GM12878 (cell line): ENCODE measurements at regions not wholly inside any gene's neighbourhood (a gene's known extent, or its start where the extent isn't known, plus 50 kb on each side); places are given as distances from the start of the nearest gene placed in this dataset.

Experiments used
- ATAC-seq: fragments of 200-7000 bp; cut with Tn5 transposase; 3 replicates; pipeline ENCODE4 v1.9.1; 2020; ENCODE audit warnings: mild to moderate bottlenecking, moderate library complexity
- BruUV-seq: library from RNA; stranded (reverse); fragments of 400-500 nt; replicated peaks from 2 replicates; lab custom pipeline; 2021; lab: Mats Ljungman, UMichigan
- CTCF ChIA-PET: fragments of 300-600 bp; sonication (Branson Sonifier 250); formaldehyde crosslinking; extraction: SDS; loops from one replicate; lab custom pipeline; 2021; ENCODE audit warnings: inconsistent platforms; lab: Yijun Ruan, JAX
- POLR2A ChIA-PET: fragments of 350-600 bp; formaldehyde crosslinking; extraction: SDS; loops from one replicate; lab custom pipeline; 2021; ENCODE audit warnings: inconsistent platforms; lab: Charles Lee
- RAD21 ChIA-PET: fragments of 300-600 bp; sonication (Branson Sonifier 250); formaldehyde crosslinking; loops from one replicate; lab custom pipeline; 2023; ENCODE audit warnings: antibody characterized with exemption; ENCODE audit not compliant: unreplicated experiment; lab: Charles Lee
- SMC1A ChIA-PET: fragments of 300-600 bp; sonication (Branson Sonifier 250); formaldehyde crosslinking; loops from one replicate; lab custom pipeline; 2023; ENCODE audit not compliant: unreplicated experiment, uncharacterized antibody; lab: Charles Lee
- DNase-seq: peaks from one replicate; pipeline ENCODE4 v3.0.0-alpha.2; 2011; ENCODE audit warnings: low read depth, low spot score
- FAIRE-seq: peaks from 3 replicates; lab custom pipeline; 2011; peaks lifted over from hg19 to GRCh38; lab: Jason Lieb, UNC
- H2AFZ ChIP-seq: 2 replicates; pipeline ENCODE4 v1.6.0; 2011; ENCODE audit warnings: low read depth, low read length, control low read depth; ENCODE audit not compliant: control insufficient read depth
- H3K27ac ChIP-seq: 2 replicates; pipeline ENCODE4 v1.5.1; 2011; ENCODE audit warnings: control low read depth; ENCODE audit not compliant: control insufficient read depth, insufficient read depth
- H3K27me3 ChIP-seq, 2 experiments: replicated peaks in 1 of 2; 2 replicates each; pipeline versions ENCODE4 v1.6.0 to v1.6.1; 2011; ENCODE audit warnings: low read length in 1 of 2; ENCODE audit not compliant: control insufficient read depth in 2 of 2, insufficient read depth in 2 of 2
- H3K36me3 ChIP-seq, 2 experiments: 2 replicates each; pipeline ENCODE4 v1.5.1; 2011; ENCODE audit warnings: low read length in 1 of 2; ENCODE audit not compliant: control insufficient read depth in 2 of 2, insufficient read depth in 2 of 2
- H3K4me1 ChIP-seq: 2 replicates; pipeline ENCODE4 v1.6.1; 2011; ENCODE audit warnings: mild to moderate bottlenecking, low read length, moderate library complexity, mixed read lengths; ENCODE audit not compliant: control insufficient read depth, insufficient read depth
- H3K4me2 ChIP-seq: 2 replicates; pipeline ENCODE4 v1.6.0; 2011; ENCODE audit warnings: control low read depth; ENCODE audit not compliant: control insufficient read depth, insufficient read depth
- H3K4me3 ChIP-seq: fragments of 200-600 bp; sonication (generic); 2 replicates; pipeline ENCODE4 v1.5.1; 2016
- H3K79me2 ChIP-seq: 2 replicates; pipeline ENCODE4 v1.6.0; 2011; ENCODE audit warnings: low read length; ENCODE audit not compliant: control insufficient read depth, insufficient read depth
- H3K9ac ChIP-seq: 2 replicates; pipeline ENCODE4 v1.8.0; 2011; ENCODE audit warnings: low read length, control low read depth, mixed read lengths; ENCODE audit not compliant: control insufficient read depth, insufficient read depth
- H3K9me3 ChIP-seq: replicated peaks from 3 replicates; pipeline ENCODE4 v1.5.1; 2011; ENCODE audit warnings: mild to moderate bottlenecking, low read length; ENCODE audit not compliant: control insufficient read depth, insufficient read depth
- H4K20me1 ChIP-seq: 2 replicates; pipeline ENCODE4 v1.6.0; 2011; ENCODE audit not compliant: control insufficient read depth, insufficient read depth
- BACH1 ChIP-seq: fragments of 450-650 bp; IDR thresholded peaks from 2 replicates; pipeline ENCODE4 v1.6.1; 2017; ENCODE audit warnings: mild to moderate bottlenecking, borderline replicate concordance
- CHD1 ChIP-seq: IDR thresholded peaks from 2 replicates; pipeline ENCODE4 v1.6.1; 2012; ENCODE audit warnings: low read depth, low read length, improper control_type of control experiment
- JUNB ChIP-seq: IDR thresholded peaks from 2 replicates; pipeline ENCODE4 v1.6.1; 2016; ENCODE audit warnings: antibody characterized with exemption, mild to moderate bottlenecking
- NR2F1 ChIP-seq: fragments of 450-650 bp; conservative IDR thresholded peaks from 2 replicates; pipeline ENCODE4 v1.6.1; 2017; ENCODE audit warnings: mild to moderate bottlenecking
- PAX8 ChIP-seq: fragments of 450-650 bp; IDR thresholded peaks from 2 replicates; pipeline ENCODE4 v1.6.1; 2017; ENCODE audit warnings: mild to moderate bottlenecking, moderate library complexity
- POLR2A ChIP-seq: IDR thresholded peaks from 2 replicates; pipeline ENCODE4 v1.6.1; 2011; ENCODE audit warnings: low read depth, mild to moderate bottlenecking, low read length
- RBBP5 ChIP-seq: fragments of 200-600 bp; sonication (generic); conservative IDR thresholded peaks from 2 replicates; pipeline ENCODE4 v1.6.1; 2016
- SIN3A ChIP-seq: IDR thresholded peaks from 2 replicates; pipeline ENCODE4 v1.6.1; 2012; ENCODE audit warnings: low read depth, low read length, improper control_type of control experiment
- SMC3 ChIP-seq: IDR thresholded peaks from 2 replicates; pipeline ENCODE4 v1.6.1; 2011; ENCODE audit warnings: low read length, improper control_type of control experiment, borderline replicate concordance
- ZNF217 ChIP-seq: fragments of 450-650 bp; IDR thresholded peaks from 2 replicates; pipeline ENCODE4 v1.6.1; 2017; ENCODE audit warnings: antibody characterized with exemption, mild to moderate bottlenecking
- WGBS: methylation state at CpG from one replicate; pipeline ENCODE4 v1.1.6; 2016; ENCODE audit warnings: low lambda C conversion rate; ENCODE audit not compliant: insufficient replicate concordance, insufficient coverage; ENCODE audit errors: missing lambda C conversion rate; 5-methylcytosine and 5-hydroxymethylcytosine counted together
- in situ Hi-C: fragments of 300-500 bp; cut with MboI; formaldehyde crosslinking; loops from 9 replicates; pipeline ENCODE4 v1.14.3; 2018; ENCODE audit warnings: mixed read lengths
- intact Hi-C: fragments of 100-400 bp; cut with micrococcal nuclease; formaldehyde crosslinking; loops from one replicate; pipeline ENCODE4 v1.14.2; 2022; ENCODE audit not compliant: unreplicated experiment
- TF ChIP-seq, protein P1 (sequence below): fragments of 450-650 bp; IDR thresholded peaks from 2 replicates; pipeline ENCODE4 v1.6.1; 2017; ENCODE audit warnings: mild to moderate bottlenecking
- TF ChIP-seq, protein P2 (sequence below): fragments of 450-650 bp; IDR thresholded peaks from 2 replicates; pipeline ENCODE4 v1.6.1; 2017; ENCODE audit warnings: borderline replicate concordance
- TF ChIP-seq, protein P3 (sequence below), 3 experiments: IDR thresholded peaks in 2 of 3; conservative IDR thresholded peaks in 1 of 3; 2 replicates each; pipeline ENCODE4 v1.5.1; 2011; ENCODE audit warnings: low read depth in 3 of 3, low read length in 3 of 3, mild to moderate bottlenecking in 3 of 3, control low read depth in 2 of 3, moderate library complexity in 2 of 3, inconsistent platforms in 1 of 3, mixed read lengths in 1 of 3; ENCODE audit not compliant: control insufficient read depth in 2 of 3, insufficient read depth in 1 of 3; ENCODE audit errors: extremely low read depth in 1 of 3
- TF ChIP-seq, protein P4 (sequence below): IDR thresholded peaks from 2 replicates; pipeline ENCODE4 v1.6.1; 2011; ENCODE audit warnings: low read depth, low read length, improper control_type of control experiment, borderline replicate concordance

DNA sequence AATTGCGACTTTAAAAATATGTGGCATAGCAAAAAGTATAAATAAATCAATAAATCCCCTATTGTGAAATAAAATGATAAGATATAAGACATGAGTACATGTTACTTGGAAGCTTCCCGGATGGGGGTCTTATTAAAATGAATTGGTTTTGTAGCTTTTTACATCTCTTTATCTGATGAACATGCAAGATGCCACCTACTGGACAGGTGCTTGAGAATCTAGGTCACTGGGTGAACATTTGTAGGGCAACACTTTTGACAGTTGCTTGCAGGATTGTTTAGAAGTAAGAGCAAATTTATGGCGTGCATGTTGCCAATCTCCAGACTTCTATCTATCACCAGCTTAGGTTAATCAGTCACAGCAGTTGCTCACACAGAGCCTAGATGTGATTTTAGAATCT lies 362.7 kb upstream of the SUCLG2 start:
- 0% methylated on average over 3 of the region's 3 CpGs for WGBS
- intact Hi-C loops: loop anchor here (5.0 to 10.0 kb wide), 3 partner anchors 422 to 905 kb away; no protein-coding TSS in a partner anchor
- H3K4me2 ChIP-seq: no peak overlapping the region
- ATAC-seq: no peak
- no peak for FAIRE-seq
- RAD21 ChIA-PET: no interaction called here
- no peak for DNase-seq
- H3K27me3 ChIP-seq: no peaks in the 10 kb centered on the region
- H3K4me3 ChIP-seq: no peak overlapping the region
- no peak overlapping the region for H3K9ac ChIP-seq
- H3K4me1 ChIP-seq: no peaks in the 10 kb centered on the region
- H3K36me3 ChIP-seq: no peaks in the 10 kb centered on the region
- SMC1A ChIA-PET: no interaction called here
- no peak overlapping the region for H3K27ac ChIP-seq
- H4K20me1 ChIP-seq: no peaks in the 10 kb centered on the region
- POLR2A ChIA-PET: no interaction called here
- H2AFZ ChIP-seq: no peak overlapping the region
- H3K79me2 ChIP-seq: no peaks in the 10 kb centered on the region
- CTCF ChIA-PET: no interaction called here
- no peak for TF ChIP-seq ZNF217
- TF ChIP-seq, protein P1, sequence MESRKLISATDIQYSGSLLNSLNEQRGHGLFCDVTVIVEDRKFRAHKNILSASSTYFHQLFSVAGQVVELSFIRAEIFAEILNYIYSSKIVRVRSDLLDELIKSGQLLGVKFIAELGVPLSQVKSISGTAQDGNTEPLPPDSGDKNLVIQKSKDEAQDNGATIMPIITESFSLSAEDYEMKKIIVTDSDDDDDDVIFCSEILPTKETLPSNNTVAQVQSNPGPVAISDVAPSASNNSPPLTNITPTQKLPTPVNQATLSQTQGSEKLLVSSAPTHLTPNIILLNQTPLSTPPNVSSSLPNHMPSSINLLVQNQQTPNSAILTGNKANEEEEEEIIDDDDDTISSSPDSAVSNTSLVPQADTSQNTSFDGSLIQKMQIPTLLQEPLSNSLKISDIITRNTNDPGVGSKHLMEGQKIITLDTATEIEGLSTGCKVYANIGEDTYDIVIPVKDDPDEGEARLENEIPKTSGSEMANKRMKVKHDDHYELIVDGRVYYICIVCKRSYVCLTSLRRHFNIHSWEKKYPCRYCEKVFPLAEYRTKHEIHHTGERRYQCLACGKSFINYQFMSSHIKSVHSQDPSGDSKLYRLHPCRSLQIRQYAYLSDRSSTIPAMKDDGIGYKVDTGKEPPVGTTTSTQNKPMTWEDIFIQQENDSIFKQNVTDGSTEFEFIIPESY: no peak
- TF ChIP-seq SMC3: peak; percentile 7; the same call in 1 of the 2 replicates
- TF ChIP-seq, all 136 proteins: peak for 1
- BruUV-seq: no TSS peak
- no peaks in the 10 kb centered on the region for H3K9me3 ChIP-seq
- in situ Hi-C loops: no loop called here

DNA sequence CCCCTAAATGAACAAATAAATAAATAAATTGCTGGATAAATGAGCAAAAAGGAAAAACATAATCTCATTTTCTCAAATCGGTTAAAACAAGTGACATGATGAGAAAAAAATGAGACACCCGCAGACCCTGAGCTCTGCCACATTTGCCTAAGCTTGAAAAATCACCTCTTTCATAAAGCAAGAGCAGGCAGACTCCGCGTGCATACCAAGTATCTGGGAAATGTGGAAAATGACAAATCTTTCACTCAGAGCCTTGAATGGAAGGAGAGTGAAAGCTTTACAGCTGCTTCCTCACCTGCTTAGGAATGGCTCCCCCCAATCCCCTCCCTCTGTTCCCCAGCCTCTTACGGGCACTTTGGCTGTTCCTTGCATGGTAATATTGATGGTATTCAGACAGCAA lies 355.5 kb upstream of the SUCLG2 start:
- intact Hi-C loops (loop anchor here (10.0 kb wide), 2 partner anchors 415 to 625 kb away; no protein-coding TSS in a partner anchor), in situ Hi-C loops (no loop called here)
- ChIA-PET SMC1A (no interaction called here), RAD21 (no interaction called here), CTCF (no interaction called here), POLR2A (no interaction called here)
- no peaks in the 10 kb centered on the region; a peak in 1 of 4 replicates for H3K27me3 ChIP-seq
- H4K20me1 ChIP-seq: no peaks in the 10 kb centered on the region
- no peak overlapping the region for H3K4me2 ChIP-seq
- H3K79me2 ChIP-seq: no peaks in the 10 kb centered on the region
- H3K9ac ChIP-seq: no peak overlapping the region
- WGBS: 32% methylated on average over 5 of the region's 5 CpGs
- FAIRE-seq: no peak
- H3K9me3 ChIP-seq: no peaks in the 10 kb centered on the region
- H3K27ac ChIP-seq: no peak overlapping the region
- DNase-seq: no peak
- no peak overlapping the region for H3K4me3 ChIP-seq
- H3K4me1 ChIP-seq: no peaks in the 10 kb centered on the region
- no peak overlapping the region for H2AFZ ChIP-seq
- no TSS peak for BruUV-seq
- no peak for ATAC-seq
- no peaks in the 10 kb centered on the region for H3K36me3 ChIP-seq
- TF ChIP-seq, protein P2, sequence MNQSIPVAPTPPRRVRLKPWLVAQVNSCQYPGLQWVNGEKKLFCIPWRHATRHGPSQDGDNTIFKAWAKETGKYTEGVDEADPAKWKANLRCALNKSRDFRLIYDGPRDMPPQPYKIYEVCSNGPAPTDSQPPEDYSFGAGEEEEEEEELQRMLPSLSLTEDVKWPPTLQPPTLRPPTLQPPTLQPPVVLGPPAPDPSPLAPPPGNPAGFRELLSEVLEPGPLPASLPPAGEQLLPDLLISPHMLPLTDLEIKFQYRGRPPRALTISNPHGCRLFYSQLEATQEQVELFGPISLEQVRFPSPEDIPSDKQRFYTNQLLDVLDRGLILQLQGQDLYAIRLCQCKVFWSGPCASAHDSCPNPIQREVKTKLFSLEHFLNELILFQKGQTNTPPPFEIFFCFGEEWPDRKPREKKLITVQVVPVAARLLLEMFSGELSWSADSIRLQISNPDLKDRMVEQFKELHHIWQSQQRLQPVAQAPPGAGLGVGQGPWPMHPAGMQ: no peak
- no peak for TF ChIP-seq JUNB
- no peak for TF ChIP-seq CHD1
- no peak for TF ChIP-seq RBBP5
- TF ChIP-seq, protein P3, sequence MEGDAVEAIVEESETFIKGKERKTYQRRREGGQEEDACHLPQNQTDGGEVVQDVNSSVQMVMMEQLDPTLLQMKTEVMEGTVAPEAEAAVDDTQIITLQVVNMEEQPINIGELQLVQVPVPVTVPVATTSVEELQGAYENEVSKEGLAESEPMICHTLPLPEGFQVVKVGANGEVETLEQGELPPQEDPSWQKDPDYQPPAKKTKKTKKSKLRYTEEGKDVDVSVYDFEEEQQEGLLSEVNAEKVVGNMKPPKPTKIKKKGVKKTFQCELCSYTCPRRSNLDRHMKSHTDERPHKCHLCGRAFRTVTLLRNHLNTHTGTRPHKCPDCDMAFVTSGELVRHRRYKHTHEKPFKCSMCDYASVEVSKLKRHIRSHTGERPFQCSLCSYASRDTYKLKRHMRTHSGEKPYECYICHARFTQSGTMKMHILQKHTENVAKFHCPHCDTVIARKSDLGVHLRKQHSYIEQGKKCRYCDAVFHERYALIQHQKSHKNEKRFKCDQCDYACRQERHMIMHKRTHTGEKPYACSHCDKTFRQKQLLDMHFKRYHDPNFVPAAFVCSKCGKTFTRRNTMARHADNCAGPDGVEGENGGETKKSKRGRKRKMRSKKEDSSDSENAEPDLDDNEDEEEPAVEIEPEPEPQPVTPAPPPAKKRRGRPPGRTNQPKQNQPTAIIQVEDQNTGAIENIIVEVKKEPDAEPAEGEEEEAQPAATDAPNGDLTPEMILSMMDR (IDR thresholded peaks at IDR 0.05 in 2 of 3, conservative IDR thresholded peaks at IDR 0.05 in 1 of 3; ENCODE audit: control insufficient read depth in 2 of 3, extremely low read depth in 1 of 3, insufficient read depth in 1 of 3, low read depth in 3 of 3, low read length in 3 of 3): no peak
- no peak for TF ChIP-seq BACH1
- no peak for TF ChIP-seq PAX8
- TF ChIP-seq, protein P4, sequence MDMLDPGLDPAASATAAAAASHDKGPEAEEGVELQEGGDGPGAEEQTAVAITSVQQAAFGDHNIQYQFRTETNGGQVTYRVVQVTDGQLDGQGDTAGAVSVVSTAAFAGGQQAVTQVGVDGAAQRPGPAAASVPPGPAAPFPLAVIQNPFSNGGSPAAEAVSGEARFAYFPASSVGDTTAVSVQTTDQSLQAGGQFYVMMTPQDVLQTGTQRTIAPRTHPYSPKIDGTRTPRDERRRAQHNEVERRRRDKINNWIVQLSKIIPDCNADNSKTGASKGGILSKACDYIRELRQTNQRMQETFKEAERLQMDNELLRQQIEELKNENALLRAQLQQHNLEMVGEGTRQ: no peak
- TF ChIP-seq NR2F1: no peak
- no peak for TF ChIP-seq SIN3A
- TF ChIP-seq POLR2A: no peak
